ENCODE measurements at regions not wholly inside any gene's neighbourhood (a gene's known extent, or its start where the extent isn't known, plus 50 kb on each side); places are given as distances from the start of the nearest gene placed in this dataset.

- no peak for TF ChIP-seq CTCF (IDR thresholded peaks at IDR 0.05; ENCODE audit: low read depth, low read length, poor library complexity, severe bottlenecking)
- no peak for TF ChIP-seq EZH2phosphoT487 (IDR thresholded peaks at IDR 0.05; ENCODE audit: borderline replicate concordance, low read length)
Measured at GRCh38 chr11:71178076-71178475, 74.3 kb downstream of the SHANK2 start.

Measured in DOHH2 (cell line).